DMS 273 treated with DMSO at 0.1 percent for 48 hours (cell line): ENCODE measurements at regions not wholly inside any gene's neighbourhood (a gene's known extent, or its start where the extent isn't known, plus 50 kb on each side); places are given as distances from the start of the nearest gene placed in this dataset.
"Not testable (repeated sequence)": the region's sequence is repeated elsewhere in the genome, so short reads cannot be mapped to it uniquely, and the experiment has no call there.

Source experiments
- DNase-seq: peaks from one replicate; lab custom pipeline; 2025; lab: John Stamatoyannopoulos, UW

GRCh38 chr13:23086968-23087623, 93.7 kb upstream of the SGCG start:
- no peak for DNase-seq

GRCh38 chr13:23087880-23088279, 92.9 kb upstream of the SGCG start:
- no peak for DNase-seq

DNA sequence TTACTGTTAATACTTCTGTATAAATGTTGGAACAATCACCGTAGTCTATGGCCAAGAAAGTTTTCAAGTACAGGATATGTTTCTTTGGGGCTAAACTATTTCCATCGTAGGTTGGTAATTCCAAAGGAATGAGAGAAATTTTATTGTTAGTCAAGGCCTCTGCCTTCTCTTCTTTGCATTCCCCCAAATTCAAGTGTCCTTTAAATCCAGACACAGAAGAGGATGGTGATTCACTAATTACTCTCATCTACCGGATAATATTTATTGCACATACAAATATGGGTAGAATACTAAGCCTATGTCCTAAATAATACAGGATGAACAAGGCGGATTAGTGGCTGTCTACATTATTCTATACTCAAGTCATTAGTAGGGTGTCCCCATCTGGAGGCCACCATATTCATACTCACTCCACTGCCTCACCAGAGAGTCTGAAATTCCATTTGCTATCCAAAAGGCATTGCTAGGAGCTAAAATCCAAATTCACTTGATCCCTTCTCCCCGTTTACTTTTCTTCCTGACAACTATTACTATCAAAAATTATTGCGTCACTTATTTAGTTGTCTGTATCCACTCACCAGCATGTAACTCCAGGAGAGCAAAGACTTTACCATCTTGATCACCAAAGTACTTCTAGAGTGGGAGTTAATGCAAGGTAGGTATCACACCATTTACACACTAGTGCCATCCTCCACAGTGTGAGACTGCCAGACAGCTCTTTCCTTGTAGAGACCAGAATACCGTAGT, 82.4 kb upstream of the SGCG start:
- no peak for DNase-seq

- no peak for DNase-seq
These were observed 75.7 kb upstream of the SGCG start for GRCh38 chr13:23105051-23105450.

DNA sequence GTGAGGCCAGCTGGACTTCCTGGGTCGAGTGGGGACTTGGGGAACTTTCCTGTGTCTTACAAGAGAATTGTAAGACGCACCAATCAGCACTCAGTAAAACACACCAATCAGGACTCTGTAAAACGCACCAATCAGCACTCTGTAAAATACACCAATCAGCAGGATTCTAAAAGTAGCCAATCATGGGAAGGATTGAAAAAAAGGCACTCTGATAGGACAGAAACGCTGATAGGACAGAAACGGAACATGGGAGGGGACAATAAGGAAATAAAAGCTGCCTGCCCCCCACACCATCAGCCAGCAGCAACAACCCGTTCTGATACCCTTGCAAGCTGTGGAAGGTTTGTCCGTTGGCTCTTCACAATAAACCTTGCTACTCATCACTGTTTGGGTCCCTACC, 73.1 kb upstream of the SGCG start:
- no peak for DNase-seq

DNA sequence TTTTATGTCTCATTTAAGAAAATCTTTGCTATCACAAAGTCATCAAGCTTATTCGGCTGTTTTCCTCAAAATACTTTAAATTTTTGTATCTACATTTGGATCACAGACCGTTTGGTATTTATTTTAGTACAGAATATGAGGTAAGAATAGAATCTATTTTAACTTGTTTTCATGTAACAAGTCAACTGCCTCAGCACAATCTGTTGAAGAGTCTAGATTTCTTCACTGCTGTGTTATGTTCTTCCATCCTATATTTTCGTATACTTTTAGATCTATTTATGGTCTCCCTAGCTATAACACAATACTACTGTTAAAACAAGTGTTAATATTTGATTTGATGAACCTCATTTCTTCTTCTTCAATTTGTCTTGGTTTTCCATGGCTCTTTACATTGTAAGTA, 61.6 kb upstream of the SGCG start:
- no peak for DNase-seq

GRCh38 chr13:23127540-23127939, 53.2 kb upstream of the SGCG start:
- not testable (repeated sequence) for DNase-seq

- no peak for DNase-seq
These were observed 51.4 kb upstream of the SGCG start for GRCh38 chr13:23129331-23129730.
